ENCODE measurements at regions not wholly inside any gene's neighbourhood (a gene's known extent, or its start where the extent isn't known, plus 50 kb on each side); places are given as distances from the start of the nearest gene placed in this dataset.

DNA sequence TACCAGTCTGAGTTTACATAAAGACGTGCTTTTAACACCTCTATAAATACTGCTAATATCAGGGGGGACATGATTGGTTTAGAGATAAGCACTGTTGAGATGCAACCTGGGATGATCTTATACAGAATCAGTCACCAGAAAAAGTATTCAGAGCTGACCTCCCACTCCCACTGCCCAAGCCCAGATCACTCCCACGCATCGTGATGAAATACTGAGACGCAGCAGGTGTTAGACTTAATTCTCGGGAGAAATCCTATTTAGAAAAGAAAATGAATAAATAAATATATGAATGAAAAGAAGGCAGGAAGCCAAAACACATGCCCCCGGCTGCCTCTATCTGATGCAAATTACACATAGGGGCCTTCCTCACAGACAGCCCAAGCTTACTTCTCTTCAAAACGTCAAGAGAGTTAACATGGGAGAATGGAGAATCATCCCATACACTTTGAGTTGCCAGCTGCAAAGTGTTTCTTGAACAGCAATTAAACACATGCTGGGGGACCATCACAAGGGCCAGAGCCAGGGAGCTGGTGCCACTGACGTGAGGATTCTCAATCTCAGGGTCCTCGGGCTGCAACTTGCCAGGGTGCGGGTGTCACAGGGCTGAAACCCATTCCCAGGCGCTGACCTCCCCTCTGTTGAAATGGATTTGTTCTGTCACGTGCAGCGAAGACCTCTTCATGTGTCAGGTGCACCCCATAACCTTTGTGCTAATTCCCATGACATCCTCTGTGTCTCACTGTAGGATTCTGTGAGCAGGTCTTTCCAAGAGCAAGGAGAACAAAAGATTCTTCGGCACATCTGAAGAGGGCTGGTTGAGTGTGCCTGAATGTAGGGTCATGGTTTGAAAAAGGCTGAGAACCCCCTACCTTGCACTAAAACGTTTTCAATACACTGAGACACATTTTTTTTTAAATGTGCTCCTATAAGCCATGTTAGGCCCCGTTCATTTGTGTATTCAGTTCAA, 764.2 kb upstream of the ARRDC4 start:
- Histone ChIP-seq H3K4me2 (ENCODE audit: insufficient read depth, low read length) (no peak overlapping the region), H3K79me2 (ENCODE audit: control insufficient read depth, insufficient read depth, low read length) (no peaks in the 10 kb centered on the region), H3K27me3 (ENCODE audit: control insufficient read depth in 2 of 2, insufficient read depth in 2 of 2, low read length in 2 of 2) (no peaks in the 10 kb centered on the region), H3K9ac (replicated peaks; ENCODE audit: extremely low read depth, insufficient read depth, low read length) (no peak overlapping the region), H2AFZ (ENCODE audit: low read depth, low read length) (no peak overlapping the region), H3K4me3 (replicated peaks in 1 of 3; ENCODE audit: insufficient read depth in 1 of 3, low read depth in 1 of 3, low read length in 3 of 3) (no peak overlapping the region), H3K9me1 (replicated peaks; ENCODE audit: control insufficient read depth, extremely low read depth, insufficient read depth, low read length) (no peaks in the 10 kb centered on the region), H3K4me1 (ENCODE audit: control insufficient read depth, extremely low read depth, insufficient read depth, low read length) (no peaks in the 10 kb centered on the region), H3K36me3 (ENCODE audit: control insufficient read depth in 2 of 2, extremely low read depth in 1 of 2, insufficient read depth in 2 of 2, low read length in 2 of 2) (no peaks in the 10 kb centered on the region), H3K9me3 (replicated peaks; ENCODE audit: control insufficient read depth, insufficient read depth, low read length) (no peaks in the 10 kb centered on the region), H4K20me1 (replicated peaks; ENCODE audit: control insufficient read depth, extremely low read depth, insufficient read depth, low read length) (no peaks in the 10 kb centered on the region), H3K27ac (ENCODE audit: insufficient read depth, low read depth, low read length) (no peak overlapping the region)
- dilution Hi-C loops (cut with MboI; ENCODE audit: extremely low pct_ligation_motif_present, low sequenced_read_pairs) (no loop called here), intact Hi-C loops (cut with micrococcal nuclease) (no loop called here)
- TF ChIP-seq JUN (IDR thresholded peaks at IDR 0.05; ENCODE audit: borderline replicate concordance, insufficient read depth, insufficient read length, low read depth), result no peak
- TF ChIP-seq, protein P1, sequence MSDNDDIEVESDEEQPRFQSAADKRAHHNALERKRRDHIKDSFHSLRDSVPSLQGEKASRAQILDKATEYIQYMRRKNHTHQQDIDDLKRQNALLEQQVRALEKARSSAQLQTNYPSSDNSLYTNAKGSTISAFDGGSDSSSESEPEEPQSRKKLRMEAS (IDR thresholded peaks at IDR 0.05; ENCODE audit: insufficient read depth, insufficient read length), result no peak
- TF ChIP-seq, protein P2, sequence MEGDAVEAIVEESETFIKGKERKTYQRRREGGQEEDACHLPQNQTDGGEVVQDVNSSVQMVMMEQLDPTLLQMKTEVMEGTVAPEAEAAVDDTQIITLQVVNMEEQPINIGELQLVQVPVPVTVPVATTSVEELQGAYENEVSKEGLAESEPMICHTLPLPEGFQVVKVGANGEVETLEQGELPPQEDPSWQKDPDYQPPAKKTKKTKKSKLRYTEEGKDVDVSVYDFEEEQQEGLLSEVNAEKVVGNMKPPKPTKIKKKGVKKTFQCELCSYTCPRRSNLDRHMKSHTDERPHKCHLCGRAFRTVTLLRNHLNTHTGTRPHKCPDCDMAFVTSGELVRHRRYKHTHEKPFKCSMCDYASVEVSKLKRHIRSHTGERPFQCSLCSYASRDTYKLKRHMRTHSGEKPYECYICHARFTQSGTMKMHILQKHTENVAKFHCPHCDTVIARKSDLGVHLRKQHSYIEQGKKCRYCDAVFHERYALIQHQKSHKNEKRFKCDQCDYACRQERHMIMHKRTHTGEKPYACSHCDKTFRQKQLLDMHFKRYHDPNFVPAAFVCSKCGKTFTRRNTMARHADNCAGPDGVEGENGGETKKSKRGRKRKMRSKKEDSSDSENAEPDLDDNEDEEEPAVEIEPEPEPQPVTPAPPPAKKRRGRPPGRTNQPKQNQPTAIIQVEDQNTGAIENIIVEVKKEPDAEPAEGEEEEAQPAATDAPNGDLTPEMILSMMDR (IDR thresholded peaks at IDR 0.05; ENCODE audit: extremely low read depth in 1 of 2, insufficient read depth in 1 of 2, low read depth in 1 of 2, low read length in 2 of 2), result no peak
- no peak for TF ChIP-seq POLR2A (IDR thresholded peaks at IDR 0.05; ENCODE audit: low read depth, low read length)
- TF ChIP-seq EZH2 (IDR thresholded peaks at IDR 0.05; ENCODE audit: borderline replicate concordance, low read depth, low read length, severe bottlenecking), result no peak
- TF ChIP-seq MYC (IDR thresholded peaks at IDR 0.05; ENCODE audit: low read depth, low read length), result no peak
- no peak for TF ChIP-seq FOS (IDR thresholded peaks at IDR 0.05; ENCODE audit: borderline replicate concordance, insufficient read depth, low read length)
- no peak for TF ChIP-seq POLR2AphosphoS5 (IDR thresholded peaks at IDR 0.05; ENCODE audit: insufficient read depth, low read depth, low read length)
- no peak for TF ChIP-seq GATA2 (IDR thresholded peaks at IDR 0.05; ENCODE audit: insufficient read depth, insufficient read length, low read depth, low read length)
- FAIRE-seq, result no peak
- POLR2A ChIA-PET, result no interaction called here
- DNase-seq (ENCODE audit: low read depth, low spot score), result no peak
- CTCF ChIA-PET, result interaction anchor here (0.9 kb wide), 1 partner anchor 15 kb away, joined by 3 read pairs; no protein-coding TSS in a partner anchor
- BruUV-seq (replicated peaks), result no TSS peak

Data from endothelial cell of umbilical vein (primary cell).